Thyroid gland (tissue), 4 donors: ENCODE measurements at regions not wholly inside any gene's neighbourhood (a gene's known extent, or its start where the extent isn't known, plus 50 kb on each side); places are given as distances from the start of the nearest gene placed in this dataset.

Experiments
- DNase-seq, 2 donors: peaks; one replicate each; pipeline ENCODE4 v3.0.0-alpha.2; 2019
- H3K27ac ChIP-seq, 3 donors: fragments of 200-600 bp; sonication (generic); 1 replicate in 2 of 3; 2 replicates in 1 of 3; pipeline ENCODE4 v1.5.1; 2016 to 2019; ENCODE audit warnings: mild to moderate bottlenecking in 1 of 3, moderate library complexity in 1 of 3
- H3K27me3 ChIP-seq: fragments of 200-600 bp; sonication (generic); one replicate; pipeline ENCODE4 v1.5.1; 2019
- H3K36me3 ChIP-seq, 2 donors: fragments of 200-600 bp; sonication (generic); one replicate each; pipeline ENCODE4 v1.5.1; 2016 to 2019
- H3K4me1 ChIP-seq, 2 donors: fragments of 200-600 bp; sonication (generic); one replicate each; pipeline ENCODE4 v1.5.1; 2017 to 2019
- H3K4me3 ChIP-seq, 3 donors: fragments of 200-600 bp; sonication (generic); replicated peaks in 1 of 3; 1 replicate in 2 of 3; 2 replicates in 1 of 3; pipeline ENCODE4 v1.5.1; 2016; ENCODE audit warnings: mild to moderate bottlenecking in 1 of 3
- H3K9me3 ChIP-seq: fragments of 200-600 bp; sonication (generic); one replicate; pipeline ENCODE4 v1.5.1; 2017
- CTCF ChIP-seq, 6 experiments: fragments of 200-600 bp in 3 of 6; fragments of 450-650 bp in 3 of 6; sonication (generic) in 3 of 6; IDR thresholded peaks; one replicate each; pipeline ENCODE4 v1.5.1; 2016 to 2019; ENCODE audit warnings: antibody characterized with exemption in 6 of 6, mild to moderate bottlenecking in 2 of 6, inconsistent platforms in 1 of 6, moderate library complexity in 1 of 6
- POLR2A ChIP-seq, 2 donors: fragments of 450-650 bp; IDR thresholded peaks; one replicate each; pipeline ENCODE4 v1.6.1; 2017; ENCODE audit warnings: antibody characterized with exemption in 2 of 2, mild to moderate bottlenecking in 2 of 2, moderate library complexity in 1 of 2
- WGBS, 2 donors: methylation state at CpG; one replicate each; pipeline ENCODE4 v1.1.5; 2017; 5-methylcytosine and 5-hydroxymethylcytosine counted together
- intact Hi-C: fragments of 100-400 bp; cut with DNase I; formaldehyde crosslinking; loops from one replicate; pipeline ENCODE4 v1.15.1; 2023

DNA sequence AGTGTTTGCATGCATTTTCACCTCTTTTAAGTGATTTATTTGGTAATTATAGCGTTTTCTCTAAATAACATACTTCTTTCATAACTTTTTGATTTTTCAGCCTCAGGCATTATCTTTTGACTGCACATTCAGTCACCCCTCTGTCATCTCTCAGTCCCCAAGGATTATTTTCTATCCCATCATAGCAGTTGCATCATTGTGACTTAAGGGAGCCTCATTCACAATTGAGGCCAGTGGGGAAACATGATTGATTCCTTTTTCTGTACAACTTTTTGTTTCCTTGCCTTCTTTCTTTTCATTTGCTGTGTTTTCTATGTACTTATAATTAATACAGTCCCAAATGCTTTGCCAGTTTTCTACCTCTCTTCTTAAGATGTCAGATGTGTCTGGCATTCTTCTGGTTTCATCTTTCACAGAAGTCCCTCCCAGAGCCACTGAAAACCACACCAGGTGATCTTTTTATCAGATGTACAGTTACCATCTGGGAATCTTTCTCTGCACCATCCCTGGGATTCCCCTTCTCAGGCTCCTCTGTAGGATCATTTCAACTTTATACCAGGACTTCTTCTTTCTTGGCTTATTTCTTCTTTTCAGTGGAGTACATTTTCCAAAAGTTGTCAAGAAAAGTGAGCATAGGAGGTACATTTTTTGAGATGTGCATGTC, 151.4 kb downstream of the RAP2B start:
- DNase-seq = no peak
- WGBS, 2 donors = 88 to 92% methylated on average over 1 of the region's 1 CpG
- Histone ChIP-seq H3K9me3 (no peaks in the 10 kb centered on the region), H3K27ac (no peak overlapping the region), H3K4me1 (no peaks in the 10 kb centered on the region), H3K27me3 (no peaks in the 10 kb centered on the region), H3K36me3 (no peaks in the 10 kb centered on the region), H3K4me3 (no peak overlapping the region)
- intact Hi-C loops = no loop called here
- TF ChIP-seq CTCF (IDR thresholded peaks at IDR 0.05) (no peak), POLR2A (IDR thresholded peaks at IDR 0.05) (no peak)

GRCh38 chr3:153314038-153314437, 152.0 kb downstream of the RAP2B start:
- no peaks in the 10 kb centered on the region for H3K36me3 ChIP-seq
- H3K4me3 ChIP-seq = no peak overlapping the region
- WGBS, 2 donors = 63 to 96% methylated on average over 1 of the region's 1 CpG
- intact Hi-C loops = no loop called here
- TF ChIP-seq POLR2A (IDR thresholded peaks at IDR 0.05) (no peak), CTCF (IDR thresholded peaks at IDR 0.05) (no peak)
- DNase-seq = no peak
- no peaks in the 10 kb centered on the region for H3K9me3 ChIP-seq
- H3K4me1 ChIP-seq = no peaks in the 10 kb centered on the region
- H3K27me3 ChIP-seq = no peaks in the 10 kb centered on the region
- no peak overlapping the region for H3K27ac ChIP-seq

GRCh38 chr3:153315781-153316180, 153.8 kb downstream of the RAP2B start:
- H3K4me1 ChIP-seq = no peaks in the 10 kb centered on the region
- H3K4me3 ChIP-seq = no peak overlapping the region
- no peak overlapping the region for H3K27ac ChIP-seq
- intact Hi-C loops = no loop called here
- no peaks in the 10 kb centered on the region for H3K36me3 ChIP-seq
- no peak for DNase-seq
- no peak for TF ChIP-seq CTCF (IDR thresholded peaks at IDR 0.05)
- H3K27me3 ChIP-seq = no peaks in the 10 kb centered on the region
- no peaks in the 10 kb centered on the region for H3K9me3 ChIP-seq

DNA sequence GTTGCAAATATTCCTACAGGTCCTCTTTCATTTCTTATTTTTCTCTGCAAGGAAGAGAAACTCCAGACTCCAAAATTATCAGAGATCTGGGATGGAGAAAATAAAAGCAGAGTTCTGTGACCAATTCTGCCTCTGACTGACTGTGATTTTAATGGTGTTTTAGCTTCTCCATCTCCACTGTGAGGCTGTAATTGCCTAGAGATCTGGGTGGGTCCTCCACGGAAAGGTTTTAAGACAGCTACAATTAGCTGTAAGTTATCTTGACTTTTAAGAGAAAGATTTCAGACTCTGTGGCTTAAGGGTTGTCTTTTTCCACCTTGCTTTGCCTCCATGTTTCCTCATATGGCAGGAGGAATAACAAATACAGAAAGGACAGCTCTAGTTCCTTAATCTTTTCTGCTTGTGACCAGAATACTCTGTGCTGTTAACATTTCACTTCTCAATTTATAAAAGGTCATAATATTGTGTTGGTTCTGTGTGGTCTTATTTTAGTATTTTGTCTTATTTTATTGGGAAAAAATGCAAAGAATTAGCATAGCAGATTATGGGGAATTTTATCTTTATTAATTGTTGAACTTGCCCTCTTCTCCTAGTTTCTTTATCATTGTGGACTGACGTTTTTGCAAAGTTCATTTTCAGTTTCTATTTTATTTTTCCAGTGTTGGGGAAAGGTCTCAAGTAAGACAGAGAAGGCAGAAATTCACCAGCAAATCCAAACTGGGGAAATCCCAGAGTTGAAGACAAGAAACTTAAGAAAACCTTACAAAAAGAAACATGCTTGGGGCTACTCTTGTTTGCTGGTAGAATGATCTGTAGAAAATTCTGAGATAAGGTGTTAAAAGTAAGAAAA, 157.9 kb downstream of the RAP2B start:
- no peak for TF ChIP-seq CTCF (IDR thresholded peaks at IDR 0.05)
- TF ChIP-seq POLR2A (IDR thresholded peaks at IDR 0.05) = no peak
- 31 to 41% methylated on average over 2 of the region's 2 CpGs for WGBS, 2 donors
- H3K4me1 ChIP-seq = no peaks in the 10 kb centered on the region
- H3K27me3 ChIP-seq = no peaks in the 10 kb centered on the region
- DNase-seq = no peak
- intact Hi-C loops = no loop called here
- H3K36me3 ChIP-seq = no peaks in the 10 kb centered on the region
- H3K9me3 ChIP-seq = no peaks in the 10 kb centered on the region
- peak overlapping the region in 1 of 3 donors; percentile 10 for H3K27ac ChIP-seq
- H3K4me3 ChIP-seq = no peak overlapping the region

DNA sequence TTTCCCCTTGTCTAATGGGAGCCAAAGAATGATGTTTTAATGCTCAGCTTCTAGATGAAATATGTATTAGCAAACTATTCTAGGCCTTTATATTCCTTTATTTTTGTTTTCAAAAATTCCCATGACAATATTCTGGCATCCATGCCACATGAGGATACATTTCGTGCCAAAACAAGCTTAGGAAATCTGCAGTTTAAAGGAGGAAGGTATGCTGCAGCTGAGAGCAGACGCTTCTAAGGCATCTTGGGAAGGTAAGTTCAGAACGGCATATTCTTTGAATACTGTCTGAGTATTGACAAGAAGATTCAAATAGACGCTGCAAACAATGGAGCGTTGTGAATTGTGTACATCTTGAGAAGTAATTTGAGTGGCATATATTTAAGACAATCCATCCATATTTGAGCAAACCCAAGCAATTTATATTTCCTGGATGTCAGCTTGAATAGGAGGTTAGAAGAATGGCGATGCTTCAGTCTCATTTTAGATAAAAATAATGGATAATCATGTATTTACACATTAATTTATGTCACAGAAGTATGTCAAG, 158.6 kb downstream of the RAP2B start:
- intact Hi-C loops = no loop called here
- 76 to 88% methylated on average over 6 of the region's 6 CpGs for WGBS, 2 donors
- H3K27ac ChIP-seq = peak overlapping the region in 1 of 3 donors; percentile 10

More for the DNA sequence above, 158.6 kb downstream of the RAP2B start:
- Histone ChIP-seq H3K27me3 (no peaks in the 10 kb centered on the region), H3K4me3 (no peak overlapping the region), H3K4me1 (no peaks in the 10 kb centered on the region), H3K9me3 (no peaks in the 10 kb centered on the region), H3K36me3 (no peaks in the 10 kb centered on the region)
- no peak for TF ChIP-seq POLR2A (IDR thresholded peaks at IDR 0.05)
- TF ChIP-seq CTCF (IDR thresholded peaks at IDR 0.05) = no peak
- DNase-seq = no peak
